ENCODE measurements at regions not wholly inside any gene's neighbourhood (a gene's known extent, or its start where the extent isn't known, plus 50 kb on each side); places are given as distances from the start of the nearest gene placed in this dataset.
A peak's percentile ranks its signal among the peaks of the same experiment; 100 is the strongest.

GRCh38 chr1:194723067-194723466 is 1536.7 kb upstream of the B3GALT2 start:
- Mint-ChIP-seq H3K36me3 (ENCODE audit: low read depth) (no peaks in the 10 kb centered on the region), H3K4me1 (ENCODE audit: low read depth) (peaks cover 2% of the 10 kb centered on the region; the same call in 1 of the 2 replicates)
- no peak for DNase-seq

GRCh38 chr1:194717941-194718340 is 1531.5 kb upstream of the B3GALT2 start:
- peaks cover 5% of the 10 kb centered on the region; the same call in 1 of the 2 replicates for H3K4me1 Mint-ChIP-seq (ENCODE audit: low read depth)
- peak overlapping the region; percentile 46; the same call in 1 of the 2 replicates for H3K27ac Mint-ChIP-seq
- no peak for TF ChIP-seq CTCF (IDR thresholded peaks at IDR 0.05)
- peak; percentile 30 for DNase-seq
- H3K4me3 Mint-ChIP-seq = no peak overlapping the region
- no peaks in the 10 kb centered on the region for H3K27me3 Mint-ChIP-seq (ENCODE audit: insufficient read depth)
- no peaks in the 10 kb centered on the region for H3K36me3 Mint-ChIP-seq (ENCODE audit: low read depth)
- no peaks in the 10 kb centered on the region; the same call in 1 of the 2 replicates for H3K9me3 Mint-ChIP-seq

More at GRCh38 chr1:194723067-194723466, 1536.7 kb upstream of the B3GALT2 start:
- no peak for TF ChIP-seq CTCF (IDR thresholded peaks at IDR 0.05)
- H3K9me3 Mint-ChIP-seq = no peaks in the 10 kb centered on the region; the same call in 1 of the 2 replicates
- no peak overlapping the region for H3K27ac Mint-ChIP-seq
- H3K27me3 Mint-ChIP-seq (ENCODE audit: insufficient read depth) = no peaks in the 10 kb centered on the region
- H3K4me3 Mint-ChIP-seq = no peak overlapping the region

GRCh38 chr1:194717334-194717733 is 1530.9 kb upstream of the B3GALT2 start:
- no peak overlapping the region for H3K4me3 Mint-ChIP-seq
- no peak overlapping the region for H3K27ac Mint-ChIP-seq
- DNase-seq = no peak
- peaks cover 5% of the 10 kb centered on the region; the same call in 1 of the 2 replicates for H3K4me1 Mint-ChIP-seq (ENCODE audit: low read depth)
- no peak for TF ChIP-seq CTCF (IDR thresholded peaks at IDR 0.05)
- H3K9me3 Mint-ChIP-seq = no peaks in the 10 kb centered on the region; the same call in 1 of the 2 replicates
- H3K27me3 Mint-ChIP-seq (ENCODE audit: insufficient read depth) = no peaks in the 10 kb centered on the region
- H3K36me3 Mint-ChIP-seq (ENCODE audit: low read depth) = no peaks in the 10 kb centered on the region

DNA sequence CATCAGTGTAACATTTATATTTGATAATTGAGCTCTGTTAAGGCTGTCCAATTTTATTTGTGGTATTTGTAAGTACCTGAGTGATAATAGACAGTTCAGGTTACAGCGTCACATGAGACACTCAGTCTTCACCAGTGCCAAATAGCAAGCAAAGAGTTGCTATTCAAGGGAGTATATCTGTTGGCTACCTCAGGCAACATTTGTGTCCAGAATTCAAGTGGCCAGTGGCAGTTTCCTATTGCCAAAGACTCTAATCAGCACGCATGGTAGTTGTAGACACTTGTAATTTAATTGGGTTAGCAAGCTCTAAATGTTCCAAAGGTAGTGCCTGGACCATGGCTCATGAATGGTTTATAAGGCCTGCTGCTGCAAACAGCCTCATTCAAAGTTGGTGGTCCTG is 1524.3 kb upstream of the B3GALT2 start:
- no peak for TF ChIP-seq CTCF (IDR thresholded peaks at IDR 0.05)
- no peaks in the 10 kb centered on the region for H3K36me3 Mint-ChIP-seq (ENCODE audit: low read depth)
- no peak overlapping the region for H3K4me3 Mint-ChIP-seq
- no peak overlapping the region for H3K27ac Mint-ChIP-seq
- H3K27me3 Mint-ChIP-seq (ENCODE audit: insufficient read depth) = no peaks in the 10 kb centered on the region
- no peaks in the 10 kb centered on the region for H3K4me1 Mint-ChIP-seq (ENCODE audit: low read depth)
- no peak for DNase-seq
- H3K9me3 Mint-ChIP-seq = no peaks in the 10 kb centered on the region; the same call in 1 of the 2 replicates

- H3K27me3 Mint-ChIP-seq (ENCODE audit: insufficient read depth) = no peaks in the 10 kb centered on the region
- no peak for TF ChIP-seq CTCF (IDR thresholded peaks at IDR 0.05)
- no peak overlapping the region for H3K4me3 Mint-ChIP-seq
- no peak overlapping the region for H3K27ac Mint-ChIP-seq
- H3K36me3 Mint-ChIP-seq (ENCODE audit: low read depth) = no peaks in the 10 kb centered on the region
- no peaks in the 10 kb centered on the region for H3K9me3 Mint-ChIP-seq
- H3K4me1 Mint-ChIP-seq (ENCODE audit: low read depth) = no peaks in the 10 kb centered on the region
- no peak for DNase-seq
Observed at GRCh38 chr1:194709439-194709838, 1523.0 kb upstream of the B3GALT2 start.

DNA sequence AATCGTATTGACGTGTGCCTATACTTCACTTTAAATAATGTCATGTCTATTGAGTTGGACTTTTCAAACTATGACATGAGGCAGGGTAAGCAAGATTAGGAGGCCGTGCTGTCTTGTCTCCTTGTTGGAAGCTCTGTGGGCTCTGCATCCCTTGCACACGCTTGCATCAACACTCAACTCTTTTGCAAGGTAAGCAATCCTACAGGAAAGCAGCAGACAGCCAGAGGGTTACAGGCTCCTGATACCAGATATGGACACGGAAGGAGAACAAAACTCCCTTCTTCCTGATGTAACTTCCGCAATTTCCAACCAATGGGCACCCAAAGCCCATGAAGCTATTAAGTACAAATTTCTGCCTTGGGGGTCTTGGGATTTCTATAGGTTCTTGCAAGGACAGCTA is 1520.7 kb upstream of the B3GALT2 start:
- H3K9me3 Mint-ChIP-seq = no peaks in the 10 kb centered on the region
- no peak for DNase-seq
- no peak overlapping the region for H3K27ac Mint-ChIP-seq
- no peak overlapping the region for H3K4me3 Mint-ChIP-seq
- H3K27me3 Mint-ChIP-seq (ENCODE audit: insufficient read depth) = no peaks in the 10 kb centered on the region
- H3K36me3 Mint-ChIP-seq (ENCODE audit: low read depth) = no peaks in the 10 kb centered on the region
- no peaks in the 10 kb centered on the region for H3K4me1 Mint-ChIP-seq (ENCODE audit: low read depth)
- TF ChIP-seq CTCF (IDR thresholded peaks at IDR 0.05) = no peak
